GM12892 (cell line): ENCODE measurements at regions not wholly inside any gene's neighbourhood (a gene's known extent, or its start where the extent isn't known, plus 50 kb on each side); places are given as distances from the start of the nearest gene placed in this dataset.

Experiments
- POLR2AphosphoS5 ChIP-seq: IDR thresholded peaks from 2 replicates; pipeline ENCODE4 v1.6.1; 2011; ENCODE audit warnings: low read depth, low read length, control low read depth
- TAF1 ChIP-seq: IDR thresholded peaks from 2 replicates; pipeline ENCODE4 v1.6.1; 2011; ENCODE audit warnings: low read depth, mild to moderate bottlenecking, control low read depth, low read length, borderline replicate concordance

DNA sequence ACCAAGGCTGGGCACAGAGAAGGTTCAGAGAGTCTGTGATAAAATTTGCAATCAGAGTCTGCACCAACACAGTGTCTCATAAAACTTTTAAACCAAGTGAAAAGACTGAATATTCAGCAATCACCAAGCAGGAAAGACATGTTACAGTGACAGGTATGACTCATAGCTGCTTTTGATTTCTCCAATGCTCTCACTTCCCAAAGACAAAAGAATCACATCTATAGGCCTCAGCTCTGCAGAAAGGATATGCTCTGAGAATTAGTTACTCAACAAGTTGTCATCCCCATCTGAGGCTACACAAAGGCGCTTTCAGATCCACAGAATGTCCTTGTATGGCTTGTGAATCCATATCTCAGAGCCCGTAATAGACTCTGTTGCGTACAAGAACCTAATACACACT is 92.5 kb downstream of the KCNF1 start:
- TF ChIP-seq POLR2AphosphoS5 (no peak), TAF1 (no peak)
